OCI-LY7 (cell line): ENCODE measurements at regions not wholly inside any gene's neighbourhood (a gene's known extent, or its start where the extent isn't known, plus 50 kb on each side); places are given as distances from the start of the nearest gene placed in this dataset.
"Not testable (repeated sequence)": the region's sequence is repeated elsewhere in the genome, so short reads cannot be mapped to it uniquely, and the experiment has no call there.

ENCODE experiments used
- BruUV-seq: library from RNA; stranded (reverse); fragments of 400-500 nt; replicated peaks from 2 replicates; lab custom pipeline; 2021; lab: Mats Ljungman, UMichigan
- CTCF ChIA-PET: fragments of 300-600 bp; sonication (Branson Sonifier 250); formaldehyde crosslinking; loops from one replicate; lab custom pipeline; 2022; ENCODE audit warnings: antibody characterized with exemption; ENCODE audit not compliant: unreplicated experiment; lab: Charles Lee
- POLR2A ChIA-PET: fragments of 300-600 bp; sonication (Branson Sonifier 250); formaldehyde crosslinking; loops from one replicate; lab custom pipeline; 2022; ENCODE audit warnings: antibody characterized with exemption; lab: Charles Lee
- DNase-seq: peaks from one replicate; pipeline ENCODE4 v3.0.0-alpha.2; 2015; ENCODE audit warnings: low spot score
- H2AFZ ChIP-seq: fragments of 200-600 bp; sonication (generic), shearing (Covaris generic); 2 replicates; pipeline ENCODE4 v1.6.1; 2014; ENCODE audit warnings: mild to moderate bottlenecking, antibody characterized with exemption, low read length, moderate library complexity
- H3K27ac ChIP-seq: fragments of 200-600 bp; sonication (generic); 2 replicates; pipeline ENCODE4 v1.5.1; 2014; ENCODE audit warnings: mixed run types, low read depth, mild to moderate bottlenecking, moderate library complexity, low read length, inconsistent platforms; ENCODE audit not compliant: poor library complexity, severe bottlenecking
- H3K36me3 ChIP-seq: fragments of 200-600 bp; sonication (generic); 2 replicates; pipeline ENCODE4 v1.6.1; 2014; ENCODE audit warnings: mild to moderate bottlenecking, antibody characterized with exemption, low read length, moderate library complexity, mixed read lengths; ENCODE audit not compliant: insufficient read depth
- H3K4me1 ChIP-seq: fragments of 200-600 bp; sonication (generic); 2 replicates; pipeline ENCODE4 v1.5.1; 2014; ENCODE audit warnings: mild to moderate bottlenecking, low read length; ENCODE audit not compliant: insufficient read depth, poor library complexity, severe bottlenecking
- H3K4me2 ChIP-seq: fragments of 200-600 bp; sonication (generic); 2 replicates; pipeline ENCODE4 v1.6.1; 2014; ENCODE audit warnings: mild to moderate bottlenecking, low read length
- H3K4me3 ChIP-seq: fragments of 200-600 bp; sonication (generic); 2 replicates; pipeline ENCODE4 v1.5.1; 2014; ENCODE audit warnings: mild to moderate bottlenecking, low read depth, low read length; ENCODE audit not compliant: poor library complexity, severe bottlenecking
- H3K79me2 ChIP-seq: fragments of 200-600 bp; sonication (generic); 2 replicates; pipeline ENCODE4 v1.6.1; 2016; ENCODE audit warnings: low read depth, mild to moderate bottlenecking, low read length, moderate library complexity, mixed read lengths; ENCODE audit not compliant: insufficient read depth
- H3K9me2 ChIP-seq: fragments of 200-600 bp; sonication (generic); 2 replicates; pipeline ENCODE4 v1.6.1; 2016; ENCODE audit warnings: mild to moderate bottlenecking, low read length, mixed read lengths; ENCODE audit not compliant: insufficient read depth
- H3K9me3 ChIP-seq: fragments of 200-600 bp; sonication (generic); 2 replicates; pipeline ENCODE4 v1.6.1; 2014; ENCODE audit warnings: mild to moderate bottlenecking, mixed run types, low read length, mixed read lengths
- H4K20me1 ChIP-seq: fragments of 200-600 bp; sonication (generic); 2 replicates; pipeline ENCODE4 v1.6.1; 2014; ENCODE audit warnings: mild to moderate bottlenecking, antibody characterized with exemption, low read length, moderate library complexity, mixed read lengths; ENCODE audit not compliant: insufficient read depth
- EZH2phosphoT487 ChIP-seq: fragments of 200-600 bp; sonication (generic); IDR thresholded peaks from 2 replicates; pipeline ENCODE4 v1.6.1; 2018; ENCODE audit warnings: low read depth, borderline replicate concordance, mild to moderate bottlenecking, mixed run types, antibody characterized with exemption, low read length, moderate library complexity, mixed read lengths
- intact Hi-C: fragments of 100-400 bp; cut with micrococcal nuclease; formaldehyde crosslinking; loops from one replicate; pipeline ENCODE4 v1.10.0; 2022; ENCODE audit not compliant: unreplicated experiment
- TF ChIP-seq, protein P1 (sequence below): fragments of 200-600 bp; sonication (generic); conservative IDR thresholded peaks from 2 replicates; pipeline ENCODE4 v1.5.1; 2014; ENCODE audit warnings: mild to moderate bottlenecking, antibody characterized with exemption, low read length, moderate library complexity, mixed read lengths

DNA sequence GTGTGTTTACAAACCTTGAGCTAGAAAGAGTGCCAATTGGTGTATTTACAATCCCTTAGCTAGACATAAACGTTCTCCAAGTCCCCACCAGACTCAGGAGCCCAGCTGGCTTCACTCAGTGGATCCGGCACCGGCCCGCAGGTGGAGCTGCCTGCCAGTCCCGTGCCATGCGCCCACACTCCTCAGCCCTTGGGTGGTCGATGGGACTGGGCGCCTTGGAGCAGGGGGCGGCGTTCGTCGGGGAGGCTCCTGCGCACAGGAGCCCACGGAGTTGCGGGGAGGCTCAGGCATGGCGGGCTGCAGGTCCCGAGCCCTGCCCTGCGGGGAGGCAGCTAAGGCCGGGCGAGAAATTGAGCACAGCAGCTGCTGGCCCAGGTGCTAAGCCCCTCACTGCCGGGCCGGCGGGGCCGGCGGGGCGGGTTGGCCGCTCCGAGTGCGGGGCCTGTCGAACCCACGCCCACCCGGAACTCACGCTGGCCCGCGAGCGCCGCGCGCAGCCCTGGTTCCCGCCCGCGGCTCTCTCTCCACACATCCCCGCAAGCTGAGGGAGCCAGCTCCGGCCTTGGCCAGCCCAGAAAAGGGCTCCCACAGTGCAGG lies 1188.0 kb downstream of the NXPH1 start:
- H2AFZ ChIP-seq, H3K9me3 ChIP-seq, H3K4me3 ChIP-seq, H3K4me1 ChIP-seq, CTCF ChIA-PET, H3K9me2 ChIP-seq, H3K4me2 ChIP-seq, BruUV-seq, H3K36me3 ChIP-seq, DNase-seq, H3K79me2 ChIP-seq, intact Hi-C loops, H4K20me1 ChIP-seq, H3K27ac ChIP-seq: not testable (repeated sequence)
- POLR2A ChIA-PET, result interaction anchor here (0.6 kb wide), 1 partner anchor 190 kb away, joined by 3 read pairs; no protein-coding TSS in a partner anchor

DNA sequence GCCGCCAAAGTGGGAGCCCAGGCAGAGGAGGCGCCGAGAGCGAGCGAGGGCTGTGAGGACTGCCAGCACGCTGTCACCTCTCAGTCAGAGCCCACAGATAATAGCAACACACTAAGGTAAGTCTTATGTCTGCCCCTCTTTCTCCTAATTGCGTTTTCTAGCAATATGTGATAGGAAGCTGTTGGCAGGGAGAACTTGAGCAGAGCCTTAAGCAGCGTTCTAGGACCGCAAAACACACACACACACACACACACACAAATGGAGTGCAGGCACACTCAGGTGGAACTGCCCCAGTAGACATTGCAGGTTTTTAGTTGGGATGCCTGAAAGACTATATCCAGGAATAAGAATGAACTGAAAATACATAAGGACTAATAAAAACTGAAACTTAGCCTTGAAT lies 1188.5 kb downstream of the NXPH1 start:
- DNase-seq, result no peak
- Histone ChIP-seq H2AFZ (no peak overlapping the region), H3K9me2 (no peaks in the 10 kb centered on the region), H3K4me2 (no peak overlapping the region), H3K27ac (no peak overlapping the region), H3K36me3 (no peaks in the 10 kb centered on the region), H4K20me1 (no peaks in the 10 kb centered on the region), H3K79me2 (no peaks in the 10 kb centered on the region), H3K9me3 (no peaks in the 10 kb centered on the region), H3K4me1 (no peaks in the 10 kb centered on the region), H3K4me3 (no peak overlapping the region)
- TF ChIP-seq, protein P1, sequence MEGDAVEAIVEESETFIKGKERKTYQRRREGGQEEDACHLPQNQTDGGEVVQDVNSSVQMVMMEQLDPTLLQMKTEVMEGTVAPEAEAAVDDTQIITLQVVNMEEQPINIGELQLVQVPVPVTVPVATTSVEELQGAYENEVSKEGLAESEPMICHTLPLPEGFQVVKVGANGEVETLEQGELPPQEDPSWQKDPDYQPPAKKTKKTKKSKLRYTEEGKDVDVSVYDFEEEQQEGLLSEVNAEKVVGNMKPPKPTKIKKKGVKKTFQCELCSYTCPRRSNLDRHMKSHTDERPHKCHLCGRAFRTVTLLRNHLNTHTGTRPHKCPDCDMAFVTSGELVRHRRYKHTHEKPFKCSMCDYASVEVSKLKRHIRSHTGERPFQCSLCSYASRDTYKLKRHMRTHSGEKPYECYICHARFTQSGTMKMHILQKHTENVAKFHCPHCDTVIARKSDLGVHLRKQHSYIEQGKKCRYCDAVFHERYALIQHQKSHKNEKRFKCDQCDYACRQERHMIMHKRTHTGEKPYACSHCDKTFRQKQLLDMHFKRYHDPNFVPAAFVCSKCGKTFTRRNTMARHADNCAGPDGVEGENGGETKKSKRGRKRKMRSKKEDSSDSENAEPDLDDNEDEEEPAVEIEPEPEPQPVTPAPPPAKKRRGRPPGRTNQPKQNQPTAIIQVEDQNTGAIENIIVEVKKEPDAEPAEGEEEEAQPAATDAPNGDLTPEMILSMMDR, result no peak
- no peak for TF ChIP-seq EZH2phosphoT487
- ChIA-PET POLR2A (no interaction called here), CTCF (no interaction called here)
- no TSS peak for BruUV-seq
- intact Hi-C loops, result no loop called here

DNA sequence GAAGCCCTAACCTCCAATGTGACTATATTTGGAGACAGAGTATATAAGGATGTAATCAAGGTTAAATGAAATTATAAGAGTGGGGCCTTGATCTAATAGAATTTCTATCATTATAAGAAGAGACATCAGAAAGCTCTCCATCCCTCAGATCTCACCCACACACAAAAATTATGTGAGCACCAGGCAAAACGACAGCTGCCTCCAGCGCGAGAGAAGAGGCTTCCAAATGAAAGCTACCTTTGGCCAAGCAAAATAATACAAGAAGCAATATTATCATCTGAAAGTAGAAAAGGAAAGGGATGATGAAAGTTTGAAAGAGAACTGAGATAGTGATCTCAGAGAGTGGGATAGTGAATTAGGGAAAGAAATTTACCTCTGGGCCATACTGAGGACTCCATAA lies 1192.5 kb downstream of the NXPH1 start:
- ChIA-PET CTCF (no interaction called here), POLR2A (no interaction called here)
- Histone ChIP-seq H3K4me1 (no peaks in the 10 kb centered on the region), H3K27ac (no peak overlapping the region), H3K4me2 (no peak overlapping the region), H3K79me2 (no peaks in the 10 kb centered on the region), H4K20me1 (no peaks in the 10 kb centered on the region), H3K9me2 (no peaks in the 10 kb centered on the region), H2AFZ (no peak overlapping the region), H3K36me3 (no peaks in the 10 kb centered on the region), H3K4me3 (no peak overlapping the region), H3K9me3 (no peaks in the 10 kb centered on the region)
- DNase-seq, result no peak
- intact Hi-C loops, result no loop called here
- BruUV-seq, result no TSS peak
- no peak for TF ChIP-seq EZH2phosphoT487
- TF ChIP-seq, protein P1, result no peak
